ENCODE measurements at regions not wholly inside any gene's neighbourhood (a gene's known extent, or its start where the extent isn't known, plus 50 kb on each side); places are given as distances from the start of the nearest gene placed in this dataset.

GRCh38 chr7:112646783-112647182, 143.4 kb downstream of the TMEM168 start:
- TF ChIP-seq EZH2phosphoT487 (IDR thresholded peaks at IDR 0.05; ENCODE audit: borderline replicate concordance, low read length) (no peak), CTCF (IDR thresholded peaks at IDR 0.05; ENCODE audit: low read depth, low read length, poor library complexity, severe bottlenecking) (no peak)
- Histone ChIP-seq H3K9me3 (ENCODE audit: control insufficient read depth, insufficient read depth, low read length) (peaks cover 5% of the 10 kb centered on the region; the same call in 1 of the 2 replicates), H3K4me1 (ENCODE audit: control insufficient read depth, low read length) (no peaks in the 10 kb centered on the region), H3K36me3 (ENCODE audit: control insufficient read depth, low read length) (no peaks in the 10 kb centered on the region), H3K4me3 (ENCODE audit: low read length) (no peak overlapping the region), H4K20me1 (ENCODE audit: control insufficient read depth, insufficient read depth, low read depth, low read length) (no peaks in the 10 kb centered on the region), H3F3A (ENCODE audit: control insufficient read depth, insufficient read depth) (no peaks in the 10 kb centered on the region), H3K9me2 (replicated peaks; ENCODE audit: control insufficient read depth, low read length) (no peaks in the 10 kb centered on the region), H3K27me3 (ENCODE audit: control insufficient read depth, low read length) (no peaks in the 10 kb centered on the region), H3K4me2 (ENCODE audit: low read length) (no peak overlapping the region), H3K79me2 (ENCODE audit: control insufficient read depth, low read length) (no peaks in the 10 kb centered on the region), H3K27ac (ENCODE audit: low read depth, low read length) (no peak overlapping the region)

- Histone ChIP-seq H3K9me2 (replicated peaks; ENCODE audit: control insufficient read depth, low read length) (no peaks in the 10 kb centered on the region), H3K36me3 (ENCODE audit: control insufficient read depth, low read length) (no peaks in the 10 kb centered on the region), H3K4me3 (ENCODE audit: low read length) (no peak overlapping the region), H4K20me1 (ENCODE audit: control insufficient read depth, insufficient read depth, low read depth, low read length) (no peaks in the 10 kb centered on the region), H3K9me3 (ENCODE audit: control insufficient read depth, insufficient read depth, low read length) (peaks cover 5% of the 10 kb centered on the region; the same call in 1 of the 2 replicates), H3F3A (ENCODE audit: control insufficient read depth, insufficient read depth) (no peaks in the 10 kb centered on the region), H3K27ac (ENCODE audit: low read depth, low read length) (no peak overlapping the region), H3K4me2 (ENCODE audit: low read length) (no peak overlapping the region), H3K27me3 (ENCODE audit: control insufficient read depth, low read length) (no peaks in the 10 kb centered on the region), H3K4me1 (ENCODE audit: control insufficient read depth, low read length) (no peaks in the 10 kb centered on the region), H3K79me2 (ENCODE audit: control insufficient read depth, low read length) (no peaks in the 10 kb centered on the region)
- TF ChIP-seq CTCF (IDR thresholded peaks at IDR 0.05; ENCODE audit: low read depth, low read length, poor library complexity, severe bottlenecking): no peak
Measured at GRCh38 chr7:112648781-112649180, 141.4 kb downstream of the TMEM168 start.

- no peaks in the 10 kb centered on the region for H3K4me1 ChIP-seq (ENCODE audit: control insufficient read depth, low read length)
- H3K4me2 ChIP-seq (ENCODE audit: low read length): no peak overlapping the region
- H3K4me3 ChIP-seq (ENCODE audit: low read length): no peak overlapping the region
- H4K20me1 ChIP-seq (ENCODE audit: control insufficient read depth, insufficient read depth, low read depth, low read length): no peaks in the 10 kb centered on the region
- no peak for TF ChIP-seq CTCF (IDR thresholded peaks at IDR 0.05; ENCODE audit: low read depth, low read length, poor library complexity, severe bottlenecking)
- TF ChIP-seq EZH2phosphoT487 (IDR thresholded peaks at IDR 0.05; ENCODE audit: borderline replicate concordance, low read length): no peak
- peaks cover 5% of the 10 kb centered on the region; the same call in 1 of the 2 replicates for H3K9me3 ChIP-seq (ENCODE audit: control insufficient read depth, insufficient read depth, low read length)
- no peaks in the 10 kb centered on the region for H3K27me3 ChIP-seq (ENCODE audit: control insufficient read depth, low read length)
- no peaks in the 10 kb centered on the region for H3F3A ChIP-seq (ENCODE audit: control insufficient read depth, insufficient read depth)
- H3K9me2 ChIP-seq (replicated peaks; ENCODE audit: control insufficient read depth, low read length): no peaks in the 10 kb centered on the region
- H3K27ac ChIP-seq (ENCODE audit: low read depth, low read length): no peak overlapping the region
- no peaks in the 10 kb centered on the region for H3K36me3 ChIP-seq (ENCODE audit: control insufficient read depth, low read length)
- H3K79me2 ChIP-seq (ENCODE audit: control insufficient read depth, low read length): no peaks in the 10 kb centered on the region
Measured at GRCh38 chr7:112649560-112649959, 140.6 kb downstream of the TMEM168 start.
